ENCODE measurements at regions not wholly inside any gene's neighbourhood (a gene's known extent, or its start where the extent isn't known, plus 50 kb on each side); places are given as distances from the start of the nearest gene placed in this dataset.
A peak's percentile ranks its signal among the peaks of the same experiment; 100 is the strongest.

DNA sequence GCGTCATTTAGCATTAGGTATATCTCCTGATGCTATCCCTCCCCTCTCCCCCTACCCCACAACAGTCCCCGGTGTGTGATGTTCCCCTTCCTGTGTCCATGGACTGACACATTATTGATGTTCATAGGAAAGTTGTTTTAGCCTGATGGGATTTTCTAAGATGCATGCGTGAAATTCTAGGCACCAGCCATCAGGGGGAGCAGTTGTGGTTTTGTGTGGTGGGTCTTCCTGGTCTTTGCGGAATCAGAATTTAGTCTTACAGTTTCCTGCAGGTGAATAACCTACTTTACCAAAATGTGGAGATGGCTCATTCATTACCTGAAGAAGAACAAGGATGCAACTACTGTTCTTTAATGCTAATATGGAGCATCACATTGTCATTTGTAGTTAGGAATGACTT lies 455.0 kb upstream of the THBS1 start:
- Histone ChIP-seq H4K20me1 (ENCODE audit: insufficient read depth) (no peaks in the 10 kb centered on the region), H3K36me3 (ENCODE audit: insufficient read depth, low read length) (no peaks in the 10 kb centered on the region), H3K27ac (ENCODE audit: low read length) (no peak overlapping the region), H3K9me2 (ENCODE audit: insufficient read depth, low read length) (no peaks in the 10 kb centered on the region), H3K4me2 (ENCODE audit: low read length) (no peak overlapping the region), H3K9me3 (ENCODE audit: low read length) (no peaks in the 10 kb centered on the region), H3K4me3 (ENCODE audit: low read length) (no peak overlapping the region), H3F3A (ENCODE audit: insufficient read depth, low read length, poor library complexity, severe bottlenecking) (no peaks in the 10 kb centered on the region), H3K27me3 (ENCODE audit: insufficient read depth, low read depth, low read length) (no peaks in the 10 kb centered on the region), H2AFZ (ENCODE audit: low read depth, low read length) (no peak overlapping the region), H3K79me2 (replicated peaks; ENCODE audit: insufficient read depth, low read length) (no peaks in the 10 kb centered on the region), H3K9ac (ENCODE audit: low read length) (no peak overlapping the region)
- TF ChIP-seq TAF1 (IDR thresholded peaks at IDR 0.05; ENCODE audit: low read depth), result no peak
- TF ChIP-seq, protein P1, sequence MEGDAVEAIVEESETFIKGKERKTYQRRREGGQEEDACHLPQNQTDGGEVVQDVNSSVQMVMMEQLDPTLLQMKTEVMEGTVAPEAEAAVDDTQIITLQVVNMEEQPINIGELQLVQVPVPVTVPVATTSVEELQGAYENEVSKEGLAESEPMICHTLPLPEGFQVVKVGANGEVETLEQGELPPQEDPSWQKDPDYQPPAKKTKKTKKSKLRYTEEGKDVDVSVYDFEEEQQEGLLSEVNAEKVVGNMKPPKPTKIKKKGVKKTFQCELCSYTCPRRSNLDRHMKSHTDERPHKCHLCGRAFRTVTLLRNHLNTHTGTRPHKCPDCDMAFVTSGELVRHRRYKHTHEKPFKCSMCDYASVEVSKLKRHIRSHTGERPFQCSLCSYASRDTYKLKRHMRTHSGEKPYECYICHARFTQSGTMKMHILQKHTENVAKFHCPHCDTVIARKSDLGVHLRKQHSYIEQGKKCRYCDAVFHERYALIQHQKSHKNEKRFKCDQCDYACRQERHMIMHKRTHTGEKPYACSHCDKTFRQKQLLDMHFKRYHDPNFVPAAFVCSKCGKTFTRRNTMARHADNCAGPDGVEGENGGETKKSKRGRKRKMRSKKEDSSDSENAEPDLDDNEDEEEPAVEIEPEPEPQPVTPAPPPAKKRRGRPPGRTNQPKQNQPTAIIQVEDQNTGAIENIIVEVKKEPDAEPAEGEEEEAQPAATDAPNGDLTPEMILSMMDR (IDR thresholded peaks at IDR 0.05; ENCODE audit: poor library complexity, severe bottlenecking), result peak; percentile 44
- TF ChIP-seq POLR2AphosphoS5 (IDR thresholded peaks at IDR 0.05), result no peak
- peak; percentile 21 for TF ChIP-seq RAD21 (conservative IDR thresholded peaks at IDR 0.05)

DNA sequence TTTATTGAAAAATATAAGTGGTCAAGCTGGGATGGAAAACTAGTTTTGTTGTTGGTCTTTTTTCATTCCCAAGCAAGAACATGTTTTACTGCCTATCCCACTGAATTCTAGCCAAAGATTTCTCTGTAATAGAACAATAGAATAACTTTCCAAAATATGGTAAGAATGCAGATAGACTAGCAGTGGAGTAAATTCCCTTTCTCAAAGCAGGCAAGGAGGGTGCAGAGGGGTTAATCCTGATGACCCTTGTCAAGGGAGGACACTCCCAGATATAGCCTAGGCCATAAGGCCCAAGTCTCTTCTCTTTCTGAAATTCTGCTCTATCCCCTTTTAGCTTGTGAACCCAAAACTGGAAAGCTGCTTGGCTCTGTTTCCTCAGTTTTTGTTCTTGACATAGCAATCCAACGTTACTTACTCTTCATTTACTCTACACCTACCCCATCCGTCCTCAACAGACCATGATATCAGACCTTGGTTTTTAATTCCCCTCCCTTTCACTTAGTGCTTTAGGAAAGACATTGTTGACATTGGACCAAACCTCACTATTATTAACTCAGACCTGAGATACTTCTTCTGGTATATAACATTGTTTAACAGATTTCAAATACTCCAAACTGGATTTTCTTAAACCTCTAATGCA lies 453.6 kb upstream of the THBS1 start:
- Histone ChIP-seq H3K4me2 (ENCODE audit: low read length) (no peak overlapping the region), H3K36me3 (ENCODE audit: insufficient read depth, low read length) (no peaks in the 10 kb centered on the region), H3K27ac (ENCODE audit: low read length) (no peak overlapping the region), H3F3A (ENCODE audit: insufficient read depth, low read length, poor library complexity, severe bottlenecking) (no peaks in the 10 kb centered on the region), H3K79me2 (replicated peaks; ENCODE audit: insufficient read depth, low read length) (no peaks in the 10 kb centered on the region), H2AFZ (ENCODE audit: low read depth, low read length) (no peak overlapping the region), H3K9me3 (ENCODE audit: low read length) (no peaks in the 10 kb centered on the region), H3K27me3 (ENCODE audit: insufficient read depth, low read depth, low read length) (no peaks in the 10 kb centered on the region), H3K4me3 (ENCODE audit: low read length) (no peak overlapping the region), H4K20me1 (ENCODE audit: insufficient read depth) (no peaks in the 10 kb centered on the region), H3K9me2 (ENCODE audit: insufficient read depth, low read length) (no peaks in the 10 kb centered on the region), H3K9ac (ENCODE audit: low read length) (no peak overlapping the region)
- no peak for TF ChIP-seq EP300 (conservative IDR thresholded peaks at IDR 0.05; ENCODE audit: poor library complexity, severe bottlenecking)
- TF ChIP-seq, protein P1 (IDR thresholded peaks at IDR 0.05; ENCODE audit: poor library complexity, severe bottlenecking), result no peak
- TF ChIP-seq RAD21 (conservative IDR thresholded peaks at IDR 0.05), result no peak
- no peak for TF ChIP-seq EZH2 (IDR thresholded peaks at IDR 0.05; ENCODE audit: borderline replicate concordance, insufficient read depth, low read length, poor library complexity, severe bottlenecking)
- TF ChIP-seq POLR2AphosphoS5 (IDR thresholded peaks at IDR 0.05), result no peak
- TF ChIP-seq TAF1 (IDR thresholded peaks at IDR 0.05; ENCODE audit: low read depth), result no peak
- no peak for TF ChIP-seq SMC3 (conservative IDR thresholded peaks at IDR 0.05; ENCODE audit: poor library complexity)
- TF ChIP-seq MXI1 (conservative IDR thresholded peaks at IDR 0.05; ENCODE audit: poor library complexity, severe bottlenecking), result no peak
- TF ChIP-seq, protein P2, sequence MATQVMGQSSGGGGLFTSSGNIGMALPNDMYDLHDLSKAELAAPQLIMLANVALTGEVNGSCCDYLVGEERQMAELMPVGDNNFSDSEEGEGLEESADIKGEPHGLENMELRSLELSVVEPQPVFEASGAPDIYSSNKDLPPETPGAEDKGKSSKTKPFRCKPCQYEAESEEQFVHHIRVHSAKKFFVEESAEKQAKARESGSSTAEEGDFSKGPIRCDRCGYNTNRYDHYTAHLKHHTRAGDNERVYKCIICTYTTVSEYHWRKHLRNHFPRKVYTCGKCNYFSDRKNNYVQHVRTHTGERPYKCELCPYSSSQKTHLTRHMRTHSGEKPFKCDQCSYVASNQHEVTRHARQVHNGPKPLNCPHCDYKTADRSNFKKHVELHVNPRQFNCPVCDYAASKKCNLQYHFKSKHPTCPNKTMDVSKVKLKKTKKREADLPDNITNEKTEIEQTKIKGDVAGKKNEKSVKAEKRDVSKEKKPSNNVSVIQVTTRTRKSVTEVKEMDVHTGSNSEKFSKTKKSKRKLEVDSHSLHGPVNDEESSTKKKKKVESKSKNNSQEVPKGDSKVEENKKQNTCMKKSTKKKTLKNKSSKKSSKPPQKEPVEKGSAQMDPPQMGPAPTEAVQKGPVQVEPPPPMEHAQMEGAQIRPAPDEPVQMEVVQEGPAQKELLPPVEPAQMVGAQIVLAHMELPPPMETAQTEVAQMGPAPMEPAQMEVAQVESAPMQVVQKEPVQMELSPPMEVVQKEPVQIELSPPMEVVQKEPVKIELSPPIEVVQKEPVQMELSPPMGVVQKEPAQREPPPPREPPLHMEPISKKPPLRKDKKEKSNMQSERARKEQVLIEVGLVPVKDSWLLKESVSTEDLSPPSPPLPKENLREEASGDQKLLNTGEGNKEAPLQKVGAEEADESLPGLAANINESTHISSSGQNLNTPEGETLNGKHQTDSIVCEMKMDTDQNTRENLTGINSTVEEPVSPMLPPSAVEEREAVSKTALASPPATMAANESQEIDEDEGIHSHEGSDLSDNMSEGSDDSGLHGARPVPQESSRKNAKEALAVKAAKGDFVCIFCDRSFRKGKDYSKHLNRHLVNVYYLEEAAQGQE (IDR thresholded peaks at IDR 0.05; ENCODE audit: borderline replicate concordance), result no peak
